Kidney (tissue), 13 donors: ENCODE measurements at regions not wholly inside any gene's neighbourhood (a gene's known extent, or its start where the extent isn't known, plus 50 kb on each side); places are given as distances from the start of the nearest gene placed in this dataset.

Source experiments
- DNase-seq, 5 donors: peaks; one replicate each; pipeline ENCODE4 v3.0.0-alpha.2; 2013 to 2020
- FAIRE-seq: peaks from 2 replicates; lab custom pipeline; 2012; peaks lifted over from hg19 to GRCh38; lab: Jason Lieb, UNC
- H3K27ac ChIP-seq, 2 donors: one replicate each; pipeline ENCODE4 v1.7.0; 2013; ENCODE audit warnings: low read depth in 2 of 2, low read length in 2 of 2, inconsistent platforms in 1 of 2
- H3K27me3 ChIP-seq: one replicate; pipeline ENCODE4 v1.7.1; 2013; ENCODE audit warnings: low read length, inconsistent platforms; ENCODE audit not compliant: control insufficient read depth, insufficient read depth
- H3K36me3 ChIP-seq, 3 donors: one replicate each; pipeline versions ENCODE4 v1.7.0 to v1.7.1; 2013; ENCODE audit warnings: low read length in 3 of 3, control low read depth in 1 of 3, inconsistent platforms in 1 of 3; ENCODE audit not compliant: insufficient read depth in 3 of 3, control insufficient read depth in 2 of 3
- H3K4me1 ChIP-seq, 3 donors: one replicate each; pipeline versions ENCODE4 v1.7.0 to v1.7.1; 2013; ENCODE audit warnings: low read length in 3 of 3, inconsistent platforms in 1 of 3, low read depth in 1 of 3; ENCODE audit not compliant: control insufficient read depth in 2 of 3, insufficient read depth in 2 of 3
- H3K4me3 ChIP-seq, 3 donors: one replicate each; pipeline versions ENCODE4 v1.7.0 to v1.8.1; 2013; ENCODE audit warnings: low read length in 3 of 3, control low read depth in 1 of 3, inconsistent platforms in 1 of 3
- H3K9ac ChIP-seq, 3 donors: one replicate each; pipeline versions ENCODE4 v1.7.0 to v1.7.1; 2013; ENCODE audit warnings: low read length in 3 of 3, control low read depth in 1 of 3, inconsistent platforms in 1 of 3
- H3K9me3 ChIP-seq, 3 donors: one replicate each; pipeline versions ENCODE4 v1.7.0 to v1.7.1; 2013; ENCODE audit warnings: low read length in 3 of 3, control low read depth in 1 of 3, inconsistent platforms in 1 of 3; ENCODE audit not compliant: control insufficient read depth in 2 of 3, insufficient read depth in 1 of 3
- CTCF ChIP-seq: IDR thresholded peaks from 3 replicates; pipeline ENCODE4 v1.5.1; 2012; ENCODE audit warnings: mild to moderate bottlenecking, moderate library complexity, borderline replicate concordance; ENCODE audit not compliant: insufficient read depth; ENCODE audit errors: extremely low read depth
- intact Hi-C: fragments of 100-400 bp; cut with DNase I; formaldehyde crosslinking; loops from one replicate; pipeline ENCODE4 v1.11.1; 2022
- donor health status: control.
- donor health status: control.
- donor health status: control.
- donor health status: control.
- donor health status: control.
- donor health status: DM: yes; HTN: yes; CAD: no.
- donor health status: Normal renal cell carcinoma (clear cell type).

DNA sequence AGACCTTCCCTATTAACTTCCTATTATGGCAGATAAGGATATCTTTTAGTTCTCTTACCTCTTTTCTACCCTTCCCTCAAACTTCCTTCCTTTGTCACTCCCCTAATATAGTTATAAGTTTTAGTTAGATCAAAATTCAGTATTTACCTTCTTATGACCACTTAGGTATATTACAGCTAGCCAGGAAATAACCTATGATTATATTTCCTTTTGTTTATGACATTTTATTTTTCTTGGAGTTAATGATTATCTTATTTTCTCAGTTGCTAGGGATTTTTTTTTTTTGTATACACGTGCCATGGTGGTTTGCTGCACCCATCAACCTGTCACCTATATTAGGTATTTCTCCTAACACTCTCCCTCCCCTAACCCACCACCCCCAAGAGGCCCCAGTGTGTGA, 88.2 kb upstream of the ZBED5 start:
- DNase-seq = no peak
- intact Hi-C loops = no loop called here
- Histone ChIP-seq H3K27ac (no peak overlapping the region), H3K4me3 (no peak overlapping the region), H3K36me3 (no peaks in the 10 kb centered on the region), H3K27me3 (no peaks in the 10 kb centered on the region), H3K4me1 (no peaks in the 10 kb centered on the region), H3K9me3 (no peaks in the 10 kb centered on the region), H3K9ac (no peak overlapping the region)
- no peak for FAIRE-seq
- no peak for TF ChIP-seq CTCF

DNA sequence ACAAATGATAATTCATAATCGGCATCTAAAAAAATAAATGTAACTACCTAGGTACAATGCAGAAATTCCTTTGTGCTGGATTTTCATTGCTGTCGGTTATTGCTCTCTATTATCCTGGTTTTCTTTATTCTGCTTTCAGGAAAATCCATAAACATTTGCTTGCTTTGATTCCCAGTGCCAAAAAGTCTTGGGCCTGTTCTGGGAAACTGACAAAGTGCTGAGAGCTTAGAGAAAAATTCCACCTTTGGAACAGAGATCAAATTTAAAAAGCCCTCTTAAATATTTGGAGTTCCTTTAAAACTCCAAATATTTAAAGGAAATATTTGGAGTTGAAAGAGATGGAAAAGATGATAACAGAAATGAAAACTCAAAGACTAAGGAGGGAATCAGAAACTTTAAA, 87.3 kb upstream of the ZBED5 start:
- no peaks in the 10 kb centered on the region for H3K4me1 ChIP-seq

GRCh38 chr11:10943968-10944367, 86.1 kb upstream of the ZBED5 start:
- no peak for TF ChIP-seq CTCF
- FAIRE-seq = no peak
- intact Hi-C loops = no loop called here

More for the DNA sequence above, 87.3 kb upstream of the ZBED5 start:
- Histone ChIP-seq H3K27ac (no peak overlapping the region), H3K4me3 (no peak overlapping the region), H3K9me3 (no peaks in the 10 kb centered on the region), H3K27me3 (no peaks in the 10 kb centered on the region), H3K9ac (no peak overlapping the region), H3K36me3 (no peaks in the 10 kb centered on the region)
- TF ChIP-seq CTCF = no peak
- FAIRE-seq (no peak), DNase-seq (no peak)
- intact Hi-C loops = no loop called here

GRCh38 chr11:10942620-10943019, 84.8 kb upstream of the ZBED5 start:
- no peaks in the 10 kb centered on the region for H3K27me3 ChIP-seq
- no peaks in the 10 kb centered on the region for H3K9me3 ChIP-seq
- no peaks in the 10 kb centered on the region for H3K36me3 ChIP-seq
- intact Hi-C loops = no loop called here
- H3K4me3 ChIP-seq = no peak overlapping the region
- FAIRE-seq (no peak), DNase-seq (no peak)
- H3K27ac ChIP-seq = no peak overlapping the region
- no peak for TF ChIP-seq CTCF
- H3K4me1 ChIP-seq = no peaks in the 10 kb centered on the region
- H3K9ac ChIP-seq = no peak overlapping the region

More at GRCh38 chr11:10943968-10944367, 86.1 kb upstream of the ZBED5 start:
- no peaks in the 10 kb centered on the region for H3K4me1 ChIP-seq
- H3K4me3 ChIP-seq = no peak overlapping the region
- H3K9me3 ChIP-seq = no peaks in the 10 kb centered on the region
- H3K36me3 ChIP-seq = no peaks in the 10 kb centered on the region
- H3K27ac ChIP-seq = no peak overlapping the region
- no peak for DNase-seq
- H3K27me3 ChIP-seq = no peaks in the 10 kb centered on the region
- no peak overlapping the region for H3K9ac ChIP-seq
